ENCODE measurements at regions not wholly inside any gene's neighbourhood (a gene's known extent, or its start where the extent isn't known, plus 50 kb on each side); places are given as distances from the start of the nearest gene placed in this dataset.
"Not testable (repeated sequence)": the region's sequence is repeated elsewhere in the genome, so short reads cannot be mapped to it uniquely, and the experiment has no call there.

- TF ChIP-seq POLR2AphosphoS5 (IDR thresholded peaks at IDR 0.05; ENCODE audit: borderline replicate concordance, low read depth, low read length); EZH2 (IDR thresholded peaks at IDR 0.05); FOXP2 (optimal IDR thresholded peaks at IDR 0.05; ENCODE audit: control extremely low read depth, extremely low read length, insufficient read depth): not testable (repeated sequence)
These were observed 104.2 kb downstream of the CDRT15L2 start for GRCh38 chr17:20683651-20684229.

All from SK-N-MC (cell line).